ENCODE measurements at regions not wholly inside any gene's neighbourhood (a gene's known extent, or its start where the extent isn't known, plus 50 kb on each side); places are given as distances from the start of the nearest gene placed in this dataset.

DNA sequence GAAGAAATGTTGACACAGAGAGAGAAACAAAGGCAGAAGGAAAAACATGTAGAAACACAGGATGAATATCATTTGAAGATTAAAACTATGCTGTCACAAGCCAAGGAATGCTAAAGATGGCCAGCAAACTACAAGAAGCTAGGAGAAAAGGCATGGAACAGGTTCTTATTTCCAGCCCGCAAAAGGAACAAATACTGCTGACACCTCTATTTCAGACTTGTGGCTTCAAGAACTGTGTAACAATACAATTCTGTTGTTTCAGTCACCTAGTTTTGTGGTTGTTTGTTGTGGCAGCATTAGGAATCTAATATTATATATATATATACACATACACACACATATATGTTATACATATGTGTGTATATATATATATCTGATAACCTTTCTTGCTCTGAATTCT, 1543.9 kb downstream of the KCNT2 start:
- Histone ChIP-seq H3K27me3 (ENCODE audit: control insufficient read depth, insufficient read depth) (no peaks in the 10 kb centered on the region), H3K4me1 (ENCODE audit: control insufficient read depth, insufficient read depth, low read length) (no peaks in the 10 kb centered on the region), H3K27ac (ENCODE audit: low read length) (no peak overlapping the region), H3K4me3 (ENCODE audit: low read length) (no peak overlapping the region), H3K9me3 (ENCODE audit: control insufficient read depth, low read length) (no peaks in the 10 kb centered on the region)
- 95% methylated on average over 1 of the region's 1 CpG for WGBS
- ATAC-seq: no peak
- DNase-seq: no peak
- intact Hi-C loops (cut with DNase I): no loop called here

GRCh38 chr1:195054217-195054687, 1554.0 kb downstream of the KCNT2 start:
- ATAC-seq: no peak
- WGBS: 93% methylated on average over 27 of the region's 27 CpGs

GRCh38 chr1:195053478-195053877, 1554.8 kb downstream of the KCNT2 start:
- no peak for DNase-seq
- Histone ChIP-seq H3K27me3 (ENCODE audit: control insufficient read depth, insufficient read depth) (no peaks in the 10 kb centered on the region), H3K4me1 (ENCODE audit: control insufficient read depth, insufficient read depth, low read length) (no peaks in the 10 kb centered on the region), H3K4me3 (ENCODE audit: low read length) (no peak overlapping the region), H3K9me3 (ENCODE audit: control insufficient read depth, low read length) (no peaks in the 10 kb centered on the region), H3K27ac (ENCODE audit: low read length) (no peak overlapping the region)
- intact Hi-C loops (cut with DNase I): no loop called here
- 57% methylated on average over 2 of the region's 2 CpGs for WGBS
- ATAC-seq: no peak

More at GRCh38 chr1:195054217-195054687, 1554.0 kb downstream of the KCNT2 start:
- H3K4me1 ChIP-seq (ENCODE audit: control insufficient read depth, insufficient read depth, low read length): no peaks in the 10 kb centered on the region
- no peaks in the 10 kb centered on the region for H3K27me3 ChIP-seq (ENCODE audit: control insufficient read depth, insufficient read depth)
- no peaks in the 10 kb centered on the region for H3K9me3 ChIP-seq (ENCODE audit: control insufficient read depth, low read length)
- no peak overlapping the region for H3K27ac ChIP-seq (ENCODE audit: low read length)
- H3K4me3 ChIP-seq (ENCODE audit: low read length): no peak overlapping the region
- intact Hi-C loops (cut with DNase I): no loop called here
- no peak for DNase-seq

- H3K4me1 ChIP-seq (ENCODE audit: control insufficient read depth, insufficient read depth, low read length): no peaks in the 10 kb centered on the region
- H3K27ac ChIP-seq (ENCODE audit: low read length): no peak overlapping the region
- no peak overlapping the region for H3K4me3 ChIP-seq (ENCODE audit: low read length)
- intact Hi-C loops (cut with DNase I): no loop called here
- no peaks in the 10 kb centered on the region for H3K9me3 ChIP-seq (ENCODE audit: control insufficient read depth, low read length)
- 66% methylated on average over 2 of the region's 2 CpGs for WGBS
- H3K27me3 ChIP-seq (ENCODE audit: control insufficient read depth, insufficient read depth): no peaks in the 10 kb centered on the region
- DNase-seq (no peak), ATAC-seq (no peak)
Measured at GRCh38 chr1:195047772-195048171, 1560.5 kb downstream of the KCNT2 start.

DNA sequence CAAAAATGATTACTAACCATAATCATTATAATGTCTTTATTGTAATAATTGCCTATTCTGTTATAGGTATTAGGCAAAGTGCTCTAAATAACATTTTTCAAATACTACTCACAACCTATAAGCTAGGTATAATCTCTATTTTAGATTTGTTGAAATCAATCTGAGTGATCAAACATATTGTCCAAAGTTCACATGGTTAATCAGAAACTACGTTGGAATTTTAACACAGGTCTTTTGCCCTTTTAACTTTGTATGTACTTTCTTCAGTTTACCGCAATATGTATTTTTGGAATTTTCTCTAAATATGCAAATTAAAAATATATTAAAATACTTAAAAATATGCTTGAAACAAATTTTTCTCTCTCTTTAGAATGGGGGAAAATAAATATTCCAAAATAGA, 1563.2 kb downstream of the KCNT2 start:
- intact Hi-C loops (cut with DNase I): no loop called here
- 77% methylated on average over 2 of the region's 2 CpGs for WGBS
- Histone ChIP-seq H3K27ac (ENCODE audit: low read length) (no peak overlapping the region), H3K9me3 (ENCODE audit: control insufficient read depth, low read length) (no peaks in the 10 kb centered on the region), H3K4me3 (ENCODE audit: low read length) (no peak overlapping the region), H3K4me1 (ENCODE audit: control insufficient read depth, insufficient read depth, low read length) (no peaks in the 10 kb centered on the region), H3K27me3 (ENCODE audit: control insufficient read depth, insufficient read depth) (no peaks in the 10 kb centered on the region)
- ATAC-seq (no peak), DNase-seq (no peak)

DNA sequence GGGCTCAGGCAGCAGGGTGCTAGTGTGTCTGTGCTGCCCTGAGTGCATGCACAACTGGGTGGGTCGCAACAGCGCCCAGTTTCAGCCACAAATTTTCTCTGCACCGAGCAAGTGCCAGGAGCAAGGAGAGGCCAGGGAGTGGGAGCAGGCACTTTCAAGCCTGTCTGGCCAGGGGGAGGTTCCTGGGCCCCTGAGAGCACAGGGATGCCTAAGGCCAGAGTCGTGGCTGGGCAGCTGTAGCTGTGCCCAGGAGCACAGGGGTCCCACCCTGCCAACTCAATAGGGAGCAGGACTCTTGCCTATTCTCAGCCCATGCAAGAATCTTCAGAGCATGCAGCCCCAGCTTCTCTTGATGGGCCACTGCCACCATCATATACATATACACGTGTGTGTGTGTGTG, 1577.4 kb downstream of the KCNT2 start:
- Histone ChIP-seq H3K4me3 (ENCODE audit: low read length) (no peak overlapping the region), H3K27ac (ENCODE audit: low read length) (no peak overlapping the region), H3K4me1 (ENCODE audit: control insufficient read depth, insufficient read depth, low read length) (no peaks in the 10 kb centered on the region), H3K9me3 (ENCODE audit: control insufficient read depth, low read length) (no peaks in the 10 kb centered on the region), H3K27me3 (ENCODE audit: control insufficient read depth, insufficient read depth) (no peaks in the 10 kb centered on the region)
- no peak for DNase-seq
- intact Hi-C loops (cut with DNase I): no loop called here
- 80% methylated on average over 5 of the region's 5 CpGs for WGBS
- ATAC-seq: no peak

DNA sequence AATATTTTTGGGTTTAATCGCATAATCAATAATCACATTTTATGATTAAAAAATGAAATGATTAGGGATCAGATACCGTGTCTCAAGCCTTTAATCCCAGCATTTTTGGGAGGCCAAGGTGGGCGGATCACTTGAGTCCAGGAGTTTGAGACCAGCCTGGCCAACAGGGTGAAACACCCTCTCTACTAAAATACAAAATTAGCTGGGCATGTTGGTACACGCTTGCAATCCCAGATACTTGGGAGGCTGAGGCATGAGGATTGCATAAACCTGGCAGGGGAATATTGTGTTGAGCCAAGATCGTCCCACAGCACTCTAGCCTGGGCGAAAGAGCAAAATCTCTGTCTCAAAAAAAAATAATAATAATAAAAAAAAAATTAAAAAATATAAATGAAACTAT, 1581.4 kb downstream of the KCNT2 start:
- no peak overlapping the region for H3K27ac ChIP-seq (ENCODE audit: low read length)
- no peaks in the 10 kb centered on the region for H3K27me3 ChIP-seq (ENCODE audit: control insufficient read depth, insufficient read depth)
- H3K4me1 ChIP-seq (ENCODE audit: control insufficient read depth, insufficient read depth, low read length): no peaks in the 10 kb centered on the region
- intact Hi-C loops (cut with DNase I): no loop called here
- ATAC-seq (no peak), DNase-seq (no peak)
- no peak overlapping the region for H3K4me3 ChIP-seq (ENCODE audit: low read length)
- H3K9me3 ChIP-seq (ENCODE audit: control insufficient read depth, low read length): no peaks in the 10 kb centered on the region
- 83% methylated on average over 6 of the region's 6 CpGs for WGBS

DNA sequence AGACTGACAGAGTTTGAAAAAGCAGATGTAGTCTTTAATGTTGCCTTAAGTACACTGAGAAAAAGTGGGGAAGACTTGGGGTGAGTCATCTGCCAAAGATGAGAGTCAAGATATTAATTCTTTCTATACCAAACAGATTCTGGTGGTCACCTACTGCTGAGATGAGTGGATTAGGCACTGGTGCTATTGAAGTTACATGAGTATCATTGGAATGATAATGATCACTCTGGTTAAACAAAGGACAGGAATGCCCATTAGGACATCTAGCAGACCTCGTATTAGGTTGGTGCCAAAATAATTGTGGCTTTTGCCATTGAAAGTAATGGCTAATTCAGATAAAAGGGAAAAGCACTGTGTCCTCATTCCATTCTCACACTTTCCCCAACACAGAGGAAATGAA, 1588.9 kb downstream of the KCNT2 start:
- 65% methylated on average over 1 of the region's 1 CpG for WGBS
- DNase-seq (no peak), ATAC-seq (no peak)
- no peaks in the 10 kb centered on the region for H3K27me3 ChIP-seq (ENCODE audit: control insufficient read depth, insufficient read depth)
- no peak overlapping the region for H3K4me3 ChIP-seq (ENCODE audit: low read length)
- H3K9me3 ChIP-seq (ENCODE audit: control insufficient read depth, low read length): no peaks in the 10 kb centered on the region
- intact Hi-C loops (cut with DNase I): no loop called here
- H3K4me1 ChIP-seq (ENCODE audit: control insufficient read depth, insufficient read depth, low read length): no peaks in the 10 kb centered on the region
- H3K27ac ChIP-seq (ENCODE audit: low read length): no peak overlapping the region

DNA sequence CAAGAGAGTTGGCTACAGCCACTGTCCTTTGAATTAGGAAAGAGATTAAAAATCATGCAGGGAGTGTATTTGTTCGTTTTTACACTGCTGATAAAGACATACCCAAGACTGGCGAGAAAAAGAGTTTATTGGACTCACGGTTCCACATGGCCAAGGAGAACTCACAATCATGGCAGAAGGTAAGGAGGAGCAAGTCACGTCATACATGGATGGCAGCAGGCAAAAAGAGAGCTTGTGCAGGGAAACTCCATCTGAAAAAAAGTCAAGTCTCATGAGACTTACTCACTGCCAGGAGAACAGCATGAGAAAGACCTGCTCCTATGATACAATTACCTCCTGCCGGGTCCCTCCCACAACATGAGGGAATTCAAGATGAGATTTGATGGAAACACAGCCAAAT, 1595.2 kb downstream of the KCNT2 start:
- WGBS: 63% methylated on average over 5 of the region's 5 CpGs
- no peak overlapping the region for H3K4me3 ChIP-seq (ENCODE audit: low read length)
- H3K27ac ChIP-seq (ENCODE audit: low read length): no peak overlapping the region
- no peak for ATAC-seq
- DNase-seq: no peak
- no peaks in the 10 kb centered on the region for H3K27me3 ChIP-seq (ENCODE audit: control insufficient read depth, insufficient read depth)
- intact Hi-C loops (cut with DNase I): no loop called here
- H3K4me1 ChIP-seq (ENCODE audit: control insufficient read depth, insufficient read depth, low read length): no peaks in the 10 kb centered on the region
- no peaks in the 10 kb centered on the region for H3K9me3 ChIP-seq (ENCODE audit: control insufficient read depth, low read length)

GRCh38 chr1:195005338-195005737, 1602.9 kb downstream of the KCNT2 start:
- Histone ChIP-seq H3K4me1 (ENCODE audit: control insufficient read depth, insufficient read depth, low read length) (no peaks in the 10 kb centered on the region), H3K27ac (ENCODE audit: low read length) (no peak overlapping the region), H3K27me3 (ENCODE audit: control insufficient read depth, insufficient read depth) (no peaks in the 10 kb centered on the region), H3K9me3 (ENCODE audit: control insufficient read depth, low read length) (peaks cover 1% of the 10 kb centered on the region), H3K4me3 (ENCODE audit: low read length) (no peak overlapping the region)
- 51% methylated on average over 3 of the region's 3 CpGs for WGBS
- no peak for DNase-seq
- ATAC-seq: no peak
- intact Hi-C loops (cut with DNase I): no loop called here

- Histone ChIP-seq H3K27ac (ENCODE audit: low read length) (no peak overlapping the region), H3K4me3 (ENCODE audit: low read length) (no peak overlapping the region), H3K4me1 (ENCODE audit: control insufficient read depth, insufficient read depth, low read length) (no peaks in the 10 kb centered on the region), H3K27me3 (ENCODE audit: control insufficient read depth, insufficient read depth) (no peaks in the 10 kb centered on the region), H3K9me3 (ENCODE audit: control insufficient read depth, low read length) (no peaks in the 10 kb centered on the region)
- ATAC-seq (no peak), DNase-seq (no peak)
- 73% methylated on average over 2 of the region's 2 CpGs for WGBS
- intact Hi-C loops (cut with DNase I): no loop called here
Measured at GRCh38 chr1:194990483-194990882, 1617.8 kb downstream of the KCNT2 start.

DNA sequence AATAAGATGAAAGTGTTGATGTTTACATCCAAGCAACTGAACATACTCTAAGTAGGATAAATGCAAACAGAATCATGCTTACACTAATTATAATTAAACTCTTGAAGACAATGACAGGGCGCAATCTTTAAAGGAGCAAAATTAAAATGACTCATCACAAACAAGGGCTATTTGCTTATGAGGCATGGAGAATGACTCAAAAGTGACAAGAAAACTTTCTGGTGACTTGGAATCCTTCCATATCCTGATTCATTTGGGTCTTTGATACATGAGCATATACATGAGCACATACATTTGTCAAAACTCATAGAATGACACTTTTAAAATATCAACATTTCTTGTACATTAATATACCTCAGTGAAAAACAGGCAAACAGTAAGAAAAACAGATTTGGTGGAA, 1632.3 kb downstream of the KCNT2 start:
- no peaks in the 10 kb centered on the region for H3K4me1 ChIP-seq (ENCODE audit: control insufficient read depth, insufficient read depth, low read length)
- no peak overlapping the region for H3K27ac ChIP-seq (ENCODE audit: low read length)
- H3K27me3 ChIP-seq (ENCODE audit: control insufficient read depth, insufficient read depth): no peaks in the 10 kb centered on the region
- intact Hi-C loops (cut with DNase I): no loop called here
- no peak overlapping the region for H3K4me3 ChIP-seq (ENCODE audit: low read length)
- H3K9me3 ChIP-seq (ENCODE audit: control insufficient read depth, low read length): no peaks in the 10 kb centered on the region
- DNase-seq (no peak), ATAC-seq (no peak)
- 88% methylated on average over 1 of the region's 1 CpG for WGBS
